Calu3 (cell line): ENCODE measurements at regions not wholly inside any gene's neighbourhood (a gene's known extent, or its start where the extent isn't known, plus 50 kb on each side); places are given as distances from the start of the nearest gene placed in this dataset.

Source experiments
- BruUV-seq: library from RNA; stranded (reverse); fragments of 400-500 nt; replicated peaks from 2 replicates; lab custom pipeline; 2021; lab: Mats Ljungman, UMichigan
- CTCF ChIA-PET: fragments of 300-600 bp; sonication (Branson Sonifier 250); formaldehyde crosslinking; loops from one replicate; lab custom pipeline; 2022; ENCODE audit warnings: antibody characterized with exemption; lab: Charles Lee
- DNase-seq: peaks from one replicate; pipeline ENCODE4 v3.0.0; 2022
- H3K27ac Mint-ChIP-seq: one replicate; pipeline ENCODE4 v1.8.0; 2022; ENCODE audit warnings: mixed read lengths; ENCODE audit not compliant: unreplicated experiment
- H3K27me3 Mint-ChIP-seq: one replicate; pipeline ENCODE4 v1.8.0; 2022; ENCODE audit warnings: mixed read lengths; ENCODE audit not compliant: unreplicated experiment
- H3K36me3 Mint-ChIP-seq: one replicate; pipeline ENCODE4 v1.8.0; 2022; ENCODE audit warnings: mild to moderate bottlenecking, moderate library complexity, mixed read lengths; ENCODE audit not compliant: insufficient read depth, unreplicated experiment
- H3K4me1 Mint-ChIP-seq: one replicate; pipeline ENCODE4 v1.8.0; 2022; ENCODE audit warnings: mild to moderate bottlenecking, low read depth, mixed read lengths; ENCODE audit not compliant: unreplicated experiment
- H3K4me3 Mint-ChIP-seq: one replicate; pipeline ENCODE4 v1.8.0; 2022; ENCODE audit warnings: mild to moderate bottlenecking, low read depth, moderate library complexity, mixed read lengths; ENCODE audit not compliant: unreplicated experiment
- H3K9me3 Mint-ChIP-seq: one replicate; pipeline ENCODE4 v1.8.0; 2022; ENCODE audit warnings: low read depth, mixed read lengths; ENCODE audit not compliant: unreplicated experiment
- CTCF ChIP-seq: fragments of 200-600 bp; IDR thresholded peaks from one replicate; pipeline ENCODE4 v1.8.0; 2022; ENCODE audit warnings: antibody characterized with exemption; ENCODE audit not compliant: unreplicated experiment
- intact Hi-C: fragments of 100-400 bp; cut with micrococcal nuclease; formaldehyde crosslinking; loops from one replicate; pipeline ENCODE4 v1.10.0; 2022; ENCODE audit not compliant: unreplicated experiment

DNA sequence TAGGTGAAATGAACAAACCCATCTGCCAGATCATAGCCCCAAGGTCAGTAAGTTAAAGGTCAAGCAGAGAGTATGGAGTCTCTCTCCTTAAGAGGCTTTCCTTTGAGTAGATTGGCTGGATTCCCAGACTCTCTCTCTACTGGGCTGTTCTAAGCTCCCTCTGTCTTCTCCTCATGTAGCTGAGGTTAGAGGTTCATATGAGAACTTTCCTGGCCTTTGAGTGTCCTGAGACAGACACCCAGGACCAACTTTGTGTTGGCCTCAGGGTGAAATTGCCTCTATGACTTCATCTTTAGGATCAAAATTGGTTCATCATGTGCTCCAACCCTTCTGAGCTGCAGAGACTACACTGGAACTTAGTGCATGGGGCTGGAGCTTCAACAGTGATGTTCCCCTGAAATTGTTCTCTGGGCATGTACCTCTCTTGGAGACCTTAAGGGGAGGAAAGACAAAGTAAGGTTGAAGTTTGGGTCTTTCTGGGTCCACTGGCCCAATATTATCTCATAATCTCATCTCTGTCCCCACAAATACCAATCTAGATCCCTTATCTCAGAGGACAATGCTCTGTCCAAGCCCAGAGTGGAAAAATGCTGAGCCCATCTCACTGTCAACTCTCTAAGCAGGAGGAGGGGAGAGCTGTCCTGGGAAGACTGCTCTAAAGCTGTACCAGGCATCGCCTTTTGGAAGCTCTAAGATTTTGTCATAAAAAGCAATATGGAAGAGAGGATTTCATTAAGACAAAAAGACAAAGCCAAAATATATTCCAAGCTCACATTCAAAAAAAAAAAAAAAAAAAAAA is 177.3 kb upstream of the ARL4C start:
- Mint-ChIP-seq H3K27ac (no peak overlapping the region), H3K27me3 (no peaks in the 10 kb centered on the region), H3K4me1 (peaks cover 10% of the 10 kb centered on the region), H3K4me3 (no peak overlapping the region), H3K36me3 (no peaks in the 10 kb centered on the region), H3K9me3 (no peaks in the 10 kb centered on the region)
- no TSS peak for BruUV-seq
- TF ChIP-seq CTCF: no peak
- DNase-seq: no peak
- CTCF ChIA-PET: interaction anchor here (0.6 kb wide), 1 partner anchor 431 kb away, joined by 4 read pairs; no protein-coding TSS in a partner anchor
- intact Hi-C loops: no loop called here

- CTCF ChIA-PET: no interaction called here
- no peaks in the 10 kb centered on the region for H3K9me3 Mint-ChIP-seq
Measured at GRCh38 chr2:234673501-234673900, 176.6 kb upstream of the ARL4C start.

DNA sequence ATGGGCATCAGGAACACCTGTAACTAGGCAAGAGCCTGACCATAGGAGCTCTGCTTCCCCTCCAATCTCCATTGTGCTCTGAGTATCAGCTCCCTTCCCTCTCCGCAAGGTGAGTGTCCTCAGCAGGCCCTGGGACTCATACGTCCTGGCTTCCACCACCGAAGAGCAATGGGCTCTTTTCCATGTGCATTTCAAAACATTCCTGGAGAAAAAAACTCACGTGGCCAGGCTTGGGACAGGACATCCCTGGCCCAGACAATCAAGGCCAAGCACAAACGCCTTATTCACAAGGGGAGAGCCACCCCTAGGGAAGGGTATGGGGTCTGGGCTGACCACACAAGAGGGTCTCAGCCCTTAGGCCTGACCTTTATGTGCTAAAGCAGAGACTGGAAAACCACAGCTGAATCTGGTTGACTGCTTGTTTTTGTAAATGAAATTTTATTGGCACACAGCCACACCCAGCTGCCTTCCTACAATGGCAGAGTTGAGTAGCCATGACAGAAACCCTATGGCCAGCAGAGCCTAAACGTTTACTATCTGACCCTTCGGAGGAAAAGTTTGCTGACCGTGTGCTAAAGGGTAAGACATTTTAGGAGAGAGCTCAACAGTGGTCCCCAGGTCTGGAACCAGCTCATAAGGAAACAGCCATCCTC is 175.7 kb upstream of the ARL4C start:
- Mint-ChIP-seq H3K4me1 (peaks cover 10% of the 10 kb centered on the region), H3K36me3 (no peaks in the 10 kb centered on the region), H3K9me3 (no peaks in the 10 kb centered on the region), H3K27me3 (peaks cover 2% of the 10 kb centered on the region), H3K4me3 (no peak overlapping the region), H3K27ac (no peak overlapping the region)
- DNase-seq: no peak
- CTCF ChIA-PET: no interaction called here
- TF ChIP-seq CTCF: no peak
- intact Hi-C loops: no loop called here
- BruUV-seq: no TSS peak

More at GRCh38 chr2:234673501-234673900, 176.6 kb upstream of the ARL4C start:
- Mint-ChIP-seq H3K4me3 (no peak overlapping the region), H3K27ac (no peak overlapping the region), H3K36me3 (no peaks in the 10 kb centered on the region), H3K27me3 (no peaks in the 10 kb centered on the region), H3K4me1 (peaks cover 10% of the 10 kb centered on the region)
- BruUV-seq: no TSS peak
- intact Hi-C loops: no loop called here
- no peak for DNase-seq
- no peak for TF ChIP-seq CTCF

GRCh38 chr2:234671716-234672115 is 174.8 kb upstream of the ARL4C start:
- no peak for DNase-seq
- intact Hi-C loops: no loop called here
- no peak overlapping the region for H3K27ac Mint-ChIP-seq
- no peaks in the 10 kb centered on the region for H3K36me3 Mint-ChIP-seq
- TF ChIP-seq CTCF: no peak
- CTCF ChIA-PET: no interaction called here
- BruUV-seq: no TSS peak
- no peak overlapping the region for H3K4me3 Mint-ChIP-seq
- no peaks in the 10 kb centered on the region for H3K9me3 Mint-ChIP-seq
- H3K27me3 Mint-ChIP-seq: peaks cover 11% of the 10 kb centered on the region
- H3K4me1 Mint-ChIP-seq: peaks cover 10% of the 10 kb centered on the region
